Duodenal mucosa (tissue), 2 donors: ENCODE measurements at regions not wholly inside any gene's neighbourhood (a gene's known extent, or its start where the extent isn't known, plus 50 kb on each side); places are given as distances from the start of the nearest gene placed in this dataset.

ENCODE experiments used
- H3K27ac ChIP-seq: one replicate; pipeline ENCODE4 v1.7.0; 2013; ENCODE audit warnings: low read depth, low read length
- H3K27me3 ChIP-seq, 2 donors: one replicate each; pipeline ENCODE4 v1.7.0; 2013; ENCODE audit warnings: low read length in 2 of 2, control low read depth in 1 of 2; ENCODE audit not compliant: insufficient read depth in 2 of 2, control insufficient read depth in 1 of 2
- H3K36me3 ChIP-seq, 2 donors: one replicate each; pipeline ENCODE4 v1.7.0; 2013; ENCODE audit warnings: low read length in 2 of 2, control low read depth in 1 of 2; ENCODE audit not compliant: insufficient read depth in 2 of 2, control insufficient read depth in 1 of 2
- H3K4me1 ChIP-seq, 2 donors: one replicate each; pipeline ENCODE4 v1.7.0; 2013; ENCODE audit warnings: low read length in 2 of 2, control low read depth in 1 of 2; ENCODE audit not compliant: insufficient read depth in 2 of 2, control insufficient read depth in 1 of 2
- H3K4me3 ChIP-seq, 2 donors: one replicate each; pipeline ENCODE4 v1.7.0; 2013; ENCODE audit warnings: low read length in 2 of 2, low read depth in 1 of 2
- H3K9ac ChIP-seq, 2 donors: one replicate each; pipeline ENCODE4 v1.7.0; 2013; ENCODE audit warnings: low read length in 2 of 2, low read depth in 1 of 2
- H3K9me3 ChIP-seq, 2 donors: one replicate each; pipeline ENCODE4 v1.7.0; 2013; ENCODE audit warnings: low read length in 2 of 2, control low read depth in 1 of 2; ENCODE audit not compliant: control insufficient read depth in 1 of 2

- no peak overlapping the region for H3K27ac ChIP-seq
- peaks cover 0 to 3% of the 10 kb centered on the region in 2 donors for H3K9me3 ChIP-seq
- peaks cover 0 to 8% of the 10 kb centered on the region in 2 donors for H3K4me1 ChIP-seq
- H3K4me3 ChIP-seq = no peak overlapping the region
- no peak overlapping the region for H3K9ac ChIP-seq
- H3K27me3 ChIP-seq = no peaks in the 10 kb centered on the region
- H3K36me3 ChIP-seq = no peaks in the 10 kb centered on the region
Measured at GRCh38 chr3:66606868-66607267, 106.0 kb upstream of the LRIG1 start.

GRCh38 chr3:66609660-66610561 lies 109.1 kb upstream of the LRIG1 start:
- peaks cover 0 to 3% of the 10 kb centered on the region in 2 donors for H3K9me3 ChIP-seq
- H3K36me3 ChIP-seq = no peaks in the 10 kb centered on the region
- no peak overlapping the region for H3K9ac ChIP-seq
- H3K4me1 ChIP-seq = no peaks in the 10 kb centered on the region
- no peaks in the 10 kb centered on the region for H3K27me3 ChIP-seq
- no peak overlapping the region for H3K27ac ChIP-seq
- H3K4me3 ChIP-seq = no peak overlapping the region

- no peaks in the 10 kb centered on the region for H3K36me3 ChIP-seq
- peaks cover 0 to 3% of the 10 kb centered on the region in 2 donors for H3K9me3 ChIP-seq
- H3K27me3 ChIP-seq = no peaks in the 10 kb centered on the region
- H3K9ac ChIP-seq = no peak overlapping the region
- H3K4me3 ChIP-seq = no peak overlapping the region
- H3K4me1 ChIP-seq = no peaks in the 10 kb centered on the region
- no peak overlapping the region for H3K27ac ChIP-seq
Measured at GRCh38 chr3:66610562-66610909, 109.7 kb upstream of the LRIG1 start.

GRCh38 chr3:66615643-66616301 lies 115.0 kb upstream of the LRIG1 start:
- Histone ChIP-seq H3K27ac (no peak overlapping the region), H3K4me3 (no peak overlapping the region), H3K4me1 (no peaks in the 10 kb centered on the region), H3K9me3 (no peaks in the 10 kb centered on the region), H3K9ac (no peak overlapping the region), H3K36me3 (no peaks in the 10 kb centered on the region), H3K27me3 (no peaks in the 10 kb centered on the region)

GRCh38 chr3:66617351-66617750 lies 116.5 kb upstream of the LRIG1 start:
- no peak overlapping the region for H3K4me3 ChIP-seq
- no peaks in the 10 kb centered on the region for H3K27me3 ChIP-seq
- no peak overlapping the region for H3K27ac ChIP-seq
- H3K4me1 ChIP-seq = peaks cover 0 to 2% of the 10 kb centered on the region in 2 donors
- no peaks in the 10 kb centered on the region for H3K36me3 ChIP-seq
- no peaks in the 10 kb centered on the region for H3K9me3 ChIP-seq
- H3K9ac ChIP-seq = no peak overlapping the region

- Histone ChIP-seq H3K27me3 (no peaks in the 10 kb centered on the region), H3K4me1 (peaks cover 0 to 7% of the 10 kb centered on the region in 2 donors), H3K36me3 (no peaks in the 10 kb centered on the region), H3K27ac (no peak overlapping the region), H3K4me3 (no peak overlapping the region), H3K9ac (no peak overlapping the region), H3K9me3 (no peaks in the 10 kb centered on the region)
Measured at GRCh38 chr3:66618066-66618465, 117.2 kb upstream of the LRIG1 start.

- no peaks in the 10 kb centered on the region for H3K9me3 ChIP-seq
- no peak overlapping the region for H3K4me3 ChIP-seq
- H3K9ac ChIP-seq = no peak overlapping the region
- peaks cover 0 to 10% of the 10 kb centered on the region in 2 donors for H3K4me1 ChIP-seq
- H3K27ac ChIP-seq = no peak overlapping the region
- H3K27me3 ChIP-seq = no peaks in the 10 kb centered on the region
- H3K36me3 ChIP-seq = no peaks in the 10 kb centered on the region
Measured at GRCh38 chr3:66620296-66620695, 119.5 kb upstream of the LRIG1 start.

- Histone ChIP-seq H3K9me3 (no peaks in the 10 kb centered on the region), H3K27ac (no peak overlapping the region), H3K9ac (no peak overlapping the region), H3K4me1 (peaks cover 5 to 10% of the 10 kb centered on the region in 2 donors), H3K4me3 (no peak overlapping the region), H3K36me3 (no peaks in the 10 kb centered on the region), H3K27me3 (no peaks in the 10 kb centered on the region)
Measured at GRCh38 chr3:66622756-66623457, 122.1 kb upstream of the LRIG1 start.

GRCh38 chr3:66625505-66626216 lies 124.8 kb upstream of the LRIG1 start:
- Histone ChIP-seq H3K4me1 (peaks cover 5 to 15% of the 10 kb centered on the region in 2 donors), H3K9me3 (no peaks in the 10 kb centered on the region), H3K9ac (no peak overlapping the region), H3K27ac (no peak overlapping the region), H3K36me3 (no peaks in the 10 kb centered on the region), H3K27me3 (no peaks in the 10 kb centered on the region), H3K4me3 (no peak overlapping the region)
